IMR-90 (cell line): ENCODE measurements at regions not wholly inside any gene's neighbourhood (a gene's known extent, or its start where the extent isn't known, plus 50 kb on each side); places are given as distances from the start of the nearest gene placed in this dataset.

Experiments
- ATAC-seq: fragments of 200-7000 bp; cut with Tn5 transposase; 2 replicates; pipeline ENCODE4 v1.9.1; 2020; ENCODE audit warnings: low read depth, mild to moderate bottlenecking, moderate library complexity
- BruUV-seq: library from RNA; stranded (reverse); fragments of 400-500 nt; replicated peaks from 2 replicates; lab custom pipeline; 2021; lab: Mats Ljungman, UMichigan
- CTCF ChIA-PET: fragments of 300-600 bp; formaldehyde crosslinking; extraction: SDS; loops from one replicate; lab custom pipeline; 2021; ENCODE audit warnings: antibody characterized with exemption; lab: Yijun Ruan, JAX
- POLR2A ChIA-PET: fragments of 300-600 bp; sonication (Branson Sonifier 250); formaldehyde crosslinking; loops from one replicate; lab custom pipeline; 2022; ENCODE audit warnings: antibody characterized with exemption; ENCODE audit not compliant: unreplicated experiment; lab: Charles Lee
- DNase-seq: peaks from one replicate; pipeline ENCODE4 v3.0.0; 2013
- H2AFZ ChIP-seq: replicated peaks from 2 replicates; pipeline ENCODE3; 2013; ENCODE audit warnings: low read length, mild to moderate bottlenecking; ENCODE audit not compliant: poor library complexity
- H2AK5ac ChIP-seq: 2 replicates; pipeline ENCODE4 v1.6.1; 2013; ENCODE audit warnings: low read depth, low read length, inconsistent platforms
- H2AK9ac ChIP-seq: replicated peaks from 2 replicates; pipeline ENCODE3; 2013; ENCODE audit warnings: mild to moderate bottlenecking, low read depth, low read length, moderate library complexity; ENCODE audit not compliant: poor library complexity
- H2BK120ac ChIP-seq: 2 replicates; pipeline ENCODE4 v1.6.1; 2013; ENCODE audit warnings: low read depth, low read length, inconsistent platforms
- H2BK15ac ChIP-seq: 3 replicates; pipeline ENCODE4 v1.6.1; 2013; ENCODE audit warnings: low read depth, low read length, inconsistent platforms
- H2BK20ac ChIP-seq: 2 replicates; pipeline ENCODE4 v1.6.1; 2013; ENCODE audit warnings: low read depth, mild to moderate bottlenecking, inconsistent platforms, low read length, moderate library complexity
- H2BK5ac ChIP-seq: 2 replicates; pipeline ENCODE4 v1.6.1; 2013; ENCODE audit warnings: mild to moderate bottlenecking, low read depth, low read length, inconsistent platforms; ENCODE audit not compliant: poor library complexity, severe bottlenecking
- H3K14ac ChIP-seq: replicated peaks from 2 replicates; pipeline ENCODE4 v1.6.1; 2013; ENCODE audit warnings: low read depth, low read length, inconsistent platforms
- H3K18ac ChIP-seq: 2 replicates; pipeline ENCODE4 v1.6.1; 2013; ENCODE audit warnings: low read depth, low read length, control low read depth
- H3K23ac ChIP-seq: 2 replicates; pipeline ENCODE4 v1.6.1; 2013; ENCODE audit warnings: low read depth, low read length, inconsistent platforms
- H3K27ac ChIP-seq: 2 replicates; pipeline ENCODE4 v1.5.1; 2013; ENCODE audit warnings: mild to moderate bottlenecking, control low read depth, low read length; ENCODE audit not compliant: insufficient read depth
- H3K27me3 ChIP-seq: 2 replicates; pipeline ENCODE4 v1.6.1; 2013; ENCODE audit warnings: low read length; ENCODE audit not compliant: control insufficient read depth, insufficient read depth
- H3K36me3 ChIP-seq: 2 replicates; pipeline ENCODE4 v1.6.1; 2013; ENCODE audit warnings: low read length, mixed read lengths; ENCODE audit not compliant: control insufficient read depth, insufficient read depth
- H3K4ac ChIP-seq: 2 replicates; pipeline ENCODE4 v1.6.1; 2013; ENCODE audit warnings: low read depth, low read length, inconsistent platforms
- H3K4me1 ChIP-seq: 2 replicates; pipeline ENCODE4 v1.6.1; 2013; ENCODE audit warnings: low read length, mixed read lengths; ENCODE audit not compliant: control insufficient read depth, insufficient read depth
- H3K4me2 ChIP-seq: 2 replicates; pipeline ENCODE4 v1.6.1; 2013; ENCODE audit warnings: low read depth, mild to moderate bottlenecking, control low read depth, low read length, moderate library complexity
- H3K4me3 ChIP-seq: 2 replicates; pipeline ENCODE4 v1.5.1; 2013; ENCODE audit warnings: low read depth, mild to moderate bottlenecking, control low read depth, low read length, moderate library complexity; ENCODE audit not compliant: insufficient read depth
- H3K56ac ChIP-seq: 2 replicates; pipeline ENCODE4 v1.6.1; 2013; ENCODE audit warnings: low read length, inconsistent platforms; ENCODE audit not compliant: insufficient read depth; ENCODE audit errors: extremely low read depth
- H3K79me1 ChIP-seq, 2 experiments: 2 replicates each; pipeline ENCODE4 v1.6.1; 2013; ENCODE audit warnings: low read length in 2 of 2, inconsistent platforms in 1 of 2, low read depth in 1 of 2
- H3K9ac ChIP-seq: 2 replicates; pipeline ENCODE4 v1.6.1; 2013; ENCODE audit warnings: low read depth, low read length, control low read depth
- H3K9me1 ChIP-seq: 2 replicates; pipeline ENCODE4 v1.6.1; 2013; ENCODE audit warnings: low read length, inconsistent platforms; ENCODE audit not compliant: insufficient read depth
- H3K9me3 ChIP-seq: 2 replicates; pipeline ENCODE4 v1.6.1; 2013; ENCODE audit warnings: low read length; ENCODE audit not compliant: control insufficient read depth, insufficient read depth
- H4K20me1 ChIP-seq: 2 replicates; pipeline ENCODE4 v1.6.1; 2013; ENCODE audit warnings: low read length, inconsistent platforms; ENCODE audit not compliant: insufficient read depth
- H4K5ac ChIP-seq: 2 replicates; pipeline ENCODE4 v1.6.1; 2013; ENCODE audit warnings: mild to moderate bottlenecking, low read depth, low read length, control low read depth
- H4K8ac ChIP-seq, 2 experiments: 2 replicates each; pipeline ENCODE4 v1.6.1; 2013; ENCODE audit warnings: low read depth in 2 of 2, low read length in 2 of 2, control low read depth in 1 of 2, inconsistent platforms in 1 of 2
- H4K91ac ChIP-seq: 2 replicates; pipeline ENCODE4 v1.6.1; 2013; ENCODE audit warnings: low read depth, low read length, inconsistent platforms; ENCODE audit not compliant: insufficient read depth
- BHLHE40 ChIP-seq: fragments of 150-350 bp; IDR thresholded peaks from 2 replicates; pipeline ENCODE4 v1.6.1; 2016; ENCODE audit warnings: mild to moderate bottlenecking, low read depth, low read length
- CHD1 ChIP-seq: IDR thresholded peaks from 2 replicates; pipeline ENCODE4 v1.6.1; 2012; ENCODE audit warnings: low read depth, low read length, improper control_type of control experiment
- CTCF ChIP-seq: conservative IDR thresholded peaks from 2 replicates; pipeline ENCODE4 v1.5.1; 2012; ENCODE audit warnings: mild to moderate bottlenecking, low read depth, low read length, improper control_type of control experiment
- ELK1 ChIP-seq: fragments of 150-350 bp; IDR thresholded peaks from 2 replicates; pipeline ENCODE4 v1.6.1; 2016; ENCODE audit warnings: low read depth, mild to moderate bottlenecking, low read length, moderate library complexity, borderline replicate concordance
- FOS ChIP-seq: fragments of 150-350 bp; IDR thresholded peaks from 2 replicates; pipeline ENCODE4 v1.6.1; 2016; ENCODE audit warnings: low read depth, low read length
- MAFK ChIP-seq: IDR thresholded peaks from 2 replicates; pipeline ENCODE4 v1.6.1; 2012; ENCODE audit warnings: low read depth, low read length, improper control_type of control experiment
- MAZ ChIP-seq: IDR thresholded peaks from 2 replicates; pipeline ENCODE4 v1.6.1; 2012; ENCODE audit warnings: low read depth, mild to moderate bottlenecking, low read length, improper control_type of control experiment, moderate library complexity, borderline replicate concordance
- MXI1 ChIP-seq: IDR thresholded peaks from 2 replicates; pipeline ENCODE4 v1.6.1; 2012; ENCODE audit warnings: low read depth, mild to moderate bottlenecking, low read length, moderate library complexity, borderline replicate concordance
- NFE2L2 ChIP-seq: fragments of 150-350 bp; IDR thresholded peaks from 2 replicates; pipeline ENCODE4 v1.6.1; 2016; ENCODE audit warnings: low read depth, mild to moderate bottlenecking, low read length
- POLR2A ChIP-seq: IDR thresholded peaks from 2 replicates; pipeline ENCODE4 v1.6.1; 2012; ENCODE audit warnings: mild to moderate bottlenecking, low read depth, low read length
- RAD21 ChIP-seq: IDR thresholded peaks from 2 replicates; pipeline ENCODE4 v1.6.1; 2012; ENCODE audit warnings: low read length, improper control_type of control experiment
- RCOR1 ChIP-seq: IDR thresholded peaks from 2 replicates; pipeline ENCODE4 v1.6.1; 2012; ENCODE audit warnings: mild to moderate bottlenecking, low read length, improper control_type of control experiment; ENCODE audit not compliant: insufficient replicate concordance
- RFX5 ChIP-seq: IDR thresholded peaks from 2 replicates; pipeline ENCODE4 v1.8.0; 2012; ENCODE audit warnings: low read depth, mild to moderate bottlenecking, low read length, moderate library complexity
- SMC3 ChIP-seq: fragments of 150-350 bp; IDR thresholded peaks from 2 replicates; pipeline ENCODE4 v1.6.1; 2016; ENCODE audit warnings: low read depth, mild to moderate bottlenecking, antibody characterized with exemption, low read length, moderate library complexity
- USF2 ChIP-seq: fragments of 150-350 bp; IDR thresholded peaks from 2 replicates; pipeline ENCODE4 v1.6.1; 2017; ENCODE audit warnings: mild to moderate bottlenecking, antibody characterized with exemption, low read length, low read depth
- WGBS, 2 experiments: methylation state at CpG; one replicate each; pipeline versions ENCODE4 v1.1.5 to v1.1.7; 2013; ENCODE audit warnings: missing lambda C conversion rate in 2 of 2; ENCODE audit not compliant: insufficient read length in 1 of 2; ENCODE audit errors: extremely low coverage in 2 of 2; 5-methylcytosine and 5-hydroxymethylcytosine counted together
- dilution Hi-C: fragments of 300-500 bp; cut with HindIII; formaldehyde crosslinking; loops from one replicate; pipeline ENCODE4 v1.14.3; 2018; ENCODE audit warnings: low sequenced_read_pairs; ENCODE audit not compliant: unreplicated experiment
- in situ Hi-C: fragments of 300-500 bp; cut with MboI; formaldehyde crosslinking; loops from 3 replicates; pipeline ENCODE4 v1.14.3; 2019; ENCODE audit warnings: low sequenced_read_pairs, inconsistent platforms, mixed read lengths
- intact Hi-C: fragments of 100-400 bp; cut with micrococcal nuclease; formaldehyde crosslinking; loops from 2 replicates; pipeline ENCODE4 v1.10.0; 2022

GRCh38 chr3:70740071-70740470 is 427.6 kb upstream of the MDFIC2 start:
- H2BK5ac ChIP-seq, result no peak overlapping the region
- H2AFZ ChIP-seq, result no peak overlapping the region
- H3K79me1 ChIP-seq, result no peaks in the 10 kb centered on the region
- no peaks in the 10 kb centered on the region for H3K27me3 ChIP-seq
- in situ Hi-C loops, result no loop called here
- H3K9me1 ChIP-seq, result 0 out of 2 replicates have a peak, but pooled peaks cover 2% of the 10 kb centered on the region
- no peak overlapping the region for H4K5ac ChIP-seq
- no peak overlapping the region for H2BK15ac ChIP-seq
- POLR2A ChIA-PET, result no interaction called here
- H3K14ac ChIP-seq, result no peak overlapping the region
- H3K4ac ChIP-seq, result no peak overlapping the region
- H4K20me1 ChIP-seq, result no peaks in the 10 kb centered on the region
- no peak overlapping the region for H4K8ac ChIP-seq
- no peak for ATAC-seq
- no peak overlapping the region for H3K4me2 ChIP-seq
- dilution Hi-C loops, result no loop called here
- TF ChIP-seq NFE2L2 (no peak), SMC3 (no peak), CHD1 (no peak), MAFK (no peak), ELK1 (no peak), RFX5 (no peak), MAZ (no peak), FOS (no peak), BHLHE40 (no peak), RAD21 (no peak), POLR2A (no peak), MXI1 (no peak), USF2 (no peak), RCOR1 (no peak), CTCF (no peak)
- H2BK120ac ChIP-seq, result no peak overlapping the region
- H3K9me3 ChIP-seq, result no peaks in the 10 kb centered on the region
- peaks cover 1% of the 10 kb centered on the region; the same call in 1 of the 2 replicates for H3K4me1 ChIP-seq
- no peak overlapping the region for H3K56ac ChIP-seq
- H3K9ac ChIP-seq, result no peak overlapping the region
- H4K91ac ChIP-seq, result no peak overlapping the region
- no peak overlapping the region for H3K18ac ChIP-seq
- CTCF ChIA-PET, result no interaction called here
- H3K4me3 ChIP-seq, result no peak overlapping the region
- no peak overlapping the region for H3K27ac ChIP-seq
- BruUV-seq, result no TSS peak
- H2AK5ac ChIP-seq, result no peak overlapping the region
- intact Hi-C loops, result no loop called here
- H3K23ac ChIP-seq, result no peak overlapping the region
- WGBS, 2 experiments, result no CpG with 5 or more reads among the region's 1 CpG
- H2BK20ac ChIP-seq, result no peak overlapping the region
- no peak for DNase-seq
- H3K36me3 ChIP-seq, result no peaks in the 10 kb centered on the region
- H2AK9ac ChIP-seq, result no peak overlapping the region
